ENCODE measurements at regions not wholly inside any gene's neighbourhood (a gene's known extent, or its start where the extent isn't known, plus 50 kb on each side); places are given as distances from the start of the nearest gene placed in this dataset.

DNA sequence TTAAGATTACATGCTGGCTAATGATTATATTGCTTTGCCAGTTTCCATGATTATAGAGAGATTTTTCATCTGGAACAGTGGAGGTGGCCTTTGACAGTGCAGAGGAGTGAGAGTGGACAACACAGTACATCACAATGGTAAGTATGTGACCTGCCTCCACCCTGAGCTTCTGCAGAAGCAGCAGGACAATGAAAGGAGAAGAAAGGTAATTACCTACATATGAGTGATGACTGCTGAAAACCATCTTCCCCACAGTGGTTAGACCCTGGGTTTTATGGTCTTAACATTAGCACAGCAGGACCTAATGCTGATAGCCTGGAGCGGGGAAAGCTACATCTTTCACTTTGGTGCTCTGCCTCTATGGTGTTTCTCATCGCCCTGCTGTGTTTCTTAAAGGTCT lies 454.7 kb upstream of the DDI1 start:
- no peak for DNase-seq (ENCODE audit: extremely low read depth, low read depth)
- TF ChIP-seq, protein P1, sequence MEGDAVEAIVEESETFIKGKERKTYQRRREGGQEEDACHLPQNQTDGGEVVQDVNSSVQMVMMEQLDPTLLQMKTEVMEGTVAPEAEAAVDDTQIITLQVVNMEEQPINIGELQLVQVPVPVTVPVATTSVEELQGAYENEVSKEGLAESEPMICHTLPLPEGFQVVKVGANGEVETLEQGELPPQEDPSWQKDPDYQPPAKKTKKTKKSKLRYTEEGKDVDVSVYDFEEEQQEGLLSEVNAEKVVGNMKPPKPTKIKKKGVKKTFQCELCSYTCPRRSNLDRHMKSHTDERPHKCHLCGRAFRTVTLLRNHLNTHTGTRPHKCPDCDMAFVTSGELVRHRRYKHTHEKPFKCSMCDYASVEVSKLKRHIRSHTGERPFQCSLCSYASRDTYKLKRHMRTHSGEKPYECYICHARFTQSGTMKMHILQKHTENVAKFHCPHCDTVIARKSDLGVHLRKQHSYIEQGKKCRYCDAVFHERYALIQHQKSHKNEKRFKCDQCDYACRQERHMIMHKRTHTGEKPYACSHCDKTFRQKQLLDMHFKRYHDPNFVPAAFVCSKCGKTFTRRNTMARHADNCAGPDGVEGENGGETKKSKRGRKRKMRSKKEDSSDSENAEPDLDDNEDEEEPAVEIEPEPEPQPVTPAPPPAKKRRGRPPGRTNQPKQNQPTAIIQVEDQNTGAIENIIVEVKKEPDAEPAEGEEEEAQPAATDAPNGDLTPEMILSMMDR (IDR thresholded peaks at IDR 0.05; ENCODE audit: low read depth, low read length, missing control alignments): no peak
- no peak overlapping the region for H3K4me3 ChIP-seq (replicated peaks; ENCODE audit: low read depth, low read length)

DNA sequence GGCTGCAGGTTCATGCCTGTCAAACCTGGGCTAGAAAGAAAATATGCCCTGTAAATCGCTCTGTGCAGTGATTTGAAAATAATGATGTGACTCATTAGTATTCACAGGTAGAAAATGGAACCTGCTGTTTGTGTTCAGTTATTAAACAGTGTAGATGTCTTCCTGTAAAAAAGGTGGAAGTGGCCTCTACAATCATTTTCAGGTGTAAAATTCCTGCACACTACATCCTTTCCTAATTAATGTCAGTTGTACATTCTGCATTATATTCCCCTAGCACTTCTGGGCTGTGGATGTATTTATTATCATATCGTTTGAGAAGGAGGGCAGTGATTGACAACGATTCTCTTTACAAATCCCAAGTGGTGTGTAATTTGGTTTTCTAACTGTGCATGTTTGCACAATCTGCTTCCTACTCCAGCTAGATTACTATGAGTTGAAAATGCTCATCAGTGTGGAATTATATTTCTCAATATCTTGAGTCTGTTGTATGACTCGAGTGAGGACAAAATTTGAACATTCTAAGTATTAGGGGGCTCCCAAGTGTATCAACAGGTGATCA lies 454.0 kb upstream of the DDI1 start:
- no peak overlapping the region for H3K4me3 ChIP-seq (replicated peaks; ENCODE audit: low read depth, low read length)
- TF ChIP-seq, protein P1 (IDR thresholded peaks at IDR 0.05; ENCODE audit: low read depth, low read length, missing control alignments): no peak
- no peak for DNase-seq (ENCODE audit: extremely low read depth, low read depth)

- TF ChIP-seq, protein P1 (IDR thresholded peaks at IDR 0.05; ENCODE audit: low read depth, low read length, missing control alignments): no peak
- DNase-seq (ENCODE audit: extremely low read depth, low read depth): no peak
- H3K4me3 ChIP-seq (replicated peaks; ENCODE audit: low read depth, low read length): no peak overlapping the region
These were observed 452.4 kb upstream of the DDI1 start for GRCh38 chr11:103584021-103584420.

GRCh38 chr11:103584720-103585119 lies 451.7 kb upstream of the DDI1 start:
- DNase-seq (ENCODE audit: extremely low read depth, low read depth): no peak
- no peak overlapping the region for H3K4me3 ChIP-seq (replicated peaks; ENCODE audit: low read depth, low read length)
- TF ChIP-seq, protein P1 (IDR thresholded peaks at IDR 0.05; ENCODE audit: low read depth, low read length, missing control alignments): no peak

GRCh38 chr11:103585401-103585800 lies 451.0 kb upstream of the DDI1 start:
- TF ChIP-seq, protein P1 (IDR thresholded peaks at IDR 0.05; ENCODE audit: low read depth, low read length, missing control alignments): no peak
- no peak overlapping the region for H3K4me3 ChIP-seq (replicated peaks; ENCODE audit: low read depth, low read length)
- no peak for DNase-seq (ENCODE audit: extremely low read depth, low read depth)

DNA sequence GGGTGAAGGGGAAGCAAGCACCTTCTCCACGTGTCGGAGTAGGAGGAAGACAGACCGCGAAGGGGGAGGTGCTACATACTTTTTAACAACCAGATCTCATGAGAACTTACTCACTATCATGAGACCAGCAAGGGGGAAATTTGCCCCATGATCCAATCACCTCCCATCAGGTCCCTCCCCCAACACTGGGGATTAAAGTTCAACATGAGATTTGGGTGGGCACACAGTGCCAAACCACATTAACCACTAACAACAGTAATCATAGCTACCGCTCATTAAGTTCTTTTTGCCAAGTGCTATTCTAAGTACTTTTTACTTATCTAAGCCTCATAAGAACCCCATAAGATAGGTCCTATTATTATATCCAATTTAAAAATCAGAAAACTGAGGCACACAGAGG lies 450.5 kb upstream of the DDI1 start:
- no peak for DNase-seq (ENCODE audit: extremely low read depth, low read depth)
- TF ChIP-seq, protein P1 (IDR thresholded peaks at IDR 0.05; ENCODE audit: low read depth, low read length, missing control alignments): no peak
- H3K4me3 ChIP-seq (replicated peaks; ENCODE audit: low read depth, low read length): no peak overlapping the region

DNA sequence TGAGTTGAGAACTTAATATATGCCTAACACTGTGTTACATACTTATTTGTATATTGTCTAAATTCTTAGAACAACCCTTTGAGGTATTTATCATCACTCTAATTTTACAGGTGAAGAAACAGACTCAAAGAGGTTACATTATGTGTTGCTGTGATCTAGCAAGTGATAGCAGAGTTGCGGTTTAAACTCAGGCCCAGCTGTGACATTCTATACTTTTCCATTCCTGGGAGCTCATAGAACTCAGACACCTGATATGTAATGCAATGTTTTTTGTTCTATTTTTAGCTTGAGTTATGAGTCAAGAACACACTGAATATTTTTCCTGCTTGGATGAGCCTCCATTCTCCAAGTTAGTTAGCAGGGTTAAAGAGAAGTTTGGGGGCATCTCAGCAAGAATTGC lies 449.7 kb upstream of the DDI1 start:
- TF ChIP-seq, protein P1 (IDR thresholded peaks at IDR 0.05; ENCODE audit: low read depth, low read length, missing control alignments): no peak
- no peak for DNase-seq (ENCODE audit: extremely low read depth, low read depth)
- no peak overlapping the region for H3K4me3 ChIP-seq (replicated peaks; ENCODE audit: low read depth, low read length)

All from HFF-Myc (cell line).